ENCODE measurements at regions not wholly inside any gene's neighbourhood (a gene's known extent, or its start where the extent isn't known, plus 50 kb on each side); places are given as distances from the start of the nearest gene placed in this dataset.
"Not testable (repeated sequence)": the region's sequence is repeated elsewhere in the genome, so short reads cannot be mapped to it uniquely, and the experiment has no call there.

DNA sequence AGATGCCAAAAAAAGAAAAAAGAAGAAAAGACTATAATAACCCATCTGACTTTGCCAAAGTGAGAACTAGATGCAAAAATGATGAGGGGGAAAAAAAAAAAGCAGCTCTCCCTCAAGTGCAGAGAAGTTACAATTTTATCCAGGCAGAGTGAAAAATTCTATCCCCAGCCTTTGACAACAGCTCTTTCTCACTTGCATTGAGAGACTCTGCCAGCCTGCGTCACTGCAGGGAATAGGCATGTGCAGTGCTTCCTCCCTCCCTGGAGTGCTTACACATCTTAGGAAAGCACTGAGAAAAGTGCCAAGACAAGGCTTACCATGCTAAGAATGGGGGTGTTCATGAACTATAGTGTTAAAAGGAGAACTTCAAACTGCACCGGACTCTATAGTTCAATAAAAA is 418.6 kb upstream of the TYRP1 start:
- peaks cover 30% of the 10 kb centered on the region for H3K9me3 Mint-ChIP-seq
- no peaks in the 10 kb centered on the region for H3K36me3 Mint-ChIP-seq (ENCODE audit: low read depth)
- H3K4me1 Mint-ChIP-seq (ENCODE audit: low read depth), result no peaks in the 10 kb centered on the region
- no peak overlapping the region for H3K27ac Mint-ChIP-seq
- H3K4me3 Mint-ChIP-seq, result no peak overlapping the region
- no peaks in the 10 kb centered on the region for H3K27me3 Mint-ChIP-seq (ENCODE audit: low read depth)

GRCh38 chr9:12276505-12276904 is 416.7 kb upstream of the TYRP1 start:
- no peaks in the 10 kb centered on the region for H3K36me3 Mint-ChIP-seq (ENCODE audit: low read depth)
- no peak overlapping the region for H3K4me3 Mint-ChIP-seq
- peaks cover 31% of the 10 kb centered on the region for H3K9me3 Mint-ChIP-seq
- H3K4me1 Mint-ChIP-seq (ENCODE audit: low read depth), result no peaks in the 10 kb centered on the region
- H3K27me3 Mint-ChIP-seq (ENCODE audit: low read depth), result no peaks in the 10 kb centered on the region
- no peak overlapping the region for H3K27ac Mint-ChIP-seq

DNA sequence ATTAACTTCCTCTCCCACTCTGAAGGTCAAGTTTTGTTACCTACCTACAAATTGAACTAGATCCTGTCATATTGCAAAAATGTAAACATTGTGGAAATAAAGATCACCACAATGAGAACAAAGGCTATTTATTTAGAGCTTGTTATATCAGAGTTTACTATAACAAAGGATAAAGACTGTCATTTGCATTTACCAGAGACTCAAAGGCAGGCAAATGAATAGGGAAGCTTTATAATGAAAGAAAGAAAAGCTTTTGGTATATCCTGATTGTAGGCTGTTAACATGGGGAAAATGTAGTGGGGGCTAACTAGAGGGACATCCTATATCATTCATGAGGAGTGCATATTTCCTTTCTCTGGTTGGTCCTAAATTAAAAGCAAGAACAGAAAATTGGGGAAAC is 403.5 kb upstream of the TYRP1 start:
- no peaks in the 10 kb centered on the region for H3K4me1 Mint-ChIP-seq (ENCODE audit: low read depth)
- peaks cover 7% of the 10 kb centered on the region for H3K9me3 Mint-ChIP-seq
- no peak overlapping the region for H3K27ac Mint-ChIP-seq

GRCh38 chr9:12290166-12290869 is 402.9 kb upstream of the TYRP1 start:
- Mint-ChIP-seq H3K9me3 (peaks cover 7% of the 10 kb centered on the region), H3K36me3 (ENCODE audit: low read depth) (no peaks in the 10 kb centered on the region), H3K4me3 (no peak overlapping the region), H3K27ac (no peak overlapping the region), H3K27me3 (ENCODE audit: low read depth) (no peaks in the 10 kb centered on the region), H3K4me1 (ENCODE audit: low read depth) (no peaks in the 10 kb centered on the region)

More for the DNA sequence above, 403.5 kb upstream of the TYRP1 start:
- no peaks in the 10 kb centered on the region for H3K36me3 Mint-ChIP-seq (ENCODE audit: low read depth)
- no peak overlapping the region for H3K4me3 Mint-ChIP-seq
- H3K27me3 Mint-ChIP-seq (ENCODE audit: low read depth), result no peaks in the 10 kb centered on the region

DNA sequence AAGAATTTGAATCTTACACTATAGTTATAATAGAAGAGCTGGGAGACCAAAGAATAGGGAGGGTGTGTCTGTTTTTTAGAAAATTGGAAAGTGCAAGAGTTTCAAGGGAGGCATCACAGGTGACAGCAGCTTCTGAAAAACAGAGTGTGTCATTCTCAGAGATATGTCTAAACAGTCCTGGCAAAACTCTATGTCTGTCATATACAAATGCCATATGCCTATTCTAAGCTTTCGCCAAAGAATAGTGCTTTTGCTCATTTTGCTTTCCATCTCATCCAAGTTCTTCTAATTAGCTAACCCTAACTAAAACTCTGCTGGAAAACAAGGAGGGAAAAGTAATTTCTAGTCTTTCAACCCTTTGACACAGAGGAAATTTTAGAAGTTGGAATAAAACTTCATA is 388.0 kb upstream of the TYRP1 start:
- H3K4me3 Mint-ChIP-seq, result no peak overlapping the region
- H3K9me3 Mint-ChIP-seq, result peaks cover 15% of the 10 kb centered on the region
- no peaks in the 10 kb centered on the region for H3K4me1 Mint-ChIP-seq (ENCODE audit: low read depth)
- no peak overlapping the region for H3K27ac Mint-ChIP-seq
- no peaks in the 10 kb centered on the region for H3K27me3 Mint-ChIP-seq (ENCODE audit: low read depth)
- H3K36me3 Mint-ChIP-seq (ENCODE audit: low read depth), result no peaks in the 10 kb centered on the region

- no peaks in the 10 kb centered on the region for H3K4me1 Mint-ChIP-seq (ENCODE audit: low read depth)
- no peaks in the 10 kb centered on the region for H3K36me3 Mint-ChIP-seq (ENCODE audit: low read depth)
- H3K9me3 Mint-ChIP-seq, result peaks cover 39% of the 10 kb centered on the region
- H3K4me3 Mint-ChIP-seq, result no peak overlapping the region
- H3K27me3 Mint-ChIP-seq (ENCODE audit: low read depth), result no peaks in the 10 kb centered on the region
- H3K27ac Mint-ChIP-seq, result no peak overlapping the region
Observed at GRCh38 chr9:12314589-12314988, 378.6 kb upstream of the TYRP1 start.

DNA sequence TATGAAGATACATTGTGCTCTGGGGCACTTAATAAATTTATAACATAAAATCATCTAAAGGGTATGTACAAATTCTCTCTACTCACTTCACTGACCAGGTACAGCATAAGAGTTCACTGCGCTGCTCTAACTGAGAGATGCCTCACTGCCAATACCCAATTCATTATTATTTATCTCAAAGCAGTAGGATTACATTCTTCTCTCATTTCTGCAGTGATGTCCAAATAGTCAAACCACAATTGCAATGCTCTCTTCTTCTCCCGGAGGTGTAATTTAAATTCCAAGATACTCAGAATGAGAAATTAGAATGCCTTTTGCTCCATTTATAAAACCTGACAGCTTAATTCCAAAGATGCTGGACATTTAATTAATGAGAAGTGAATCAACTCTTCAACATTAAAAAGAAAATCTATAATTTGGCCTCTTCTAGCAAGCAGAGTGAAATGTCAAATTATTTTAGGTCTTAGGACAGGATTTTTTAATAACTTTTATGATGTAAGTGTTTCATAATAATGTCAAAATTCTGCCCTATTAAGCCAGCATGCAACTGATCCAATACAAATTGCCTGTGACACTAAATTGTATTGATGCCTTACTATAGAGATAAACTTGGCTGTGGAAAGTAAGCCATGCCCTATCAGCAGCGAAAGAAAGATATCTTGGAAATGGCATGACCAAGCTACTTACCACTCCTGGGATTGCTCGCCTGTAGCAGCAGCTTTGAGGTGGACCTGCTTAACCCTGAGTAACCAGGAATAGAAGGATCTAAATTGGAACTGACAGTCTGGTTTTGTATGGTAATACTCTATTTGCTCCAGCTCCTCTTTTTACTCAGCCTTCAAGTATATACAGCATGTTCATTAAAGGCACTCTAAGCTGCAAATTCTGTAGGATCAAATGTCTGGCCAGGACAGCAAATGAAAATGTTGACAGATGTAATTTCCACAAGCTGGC is 374.2 kb upstream of the TYRP1 start:
- H3K27ac Mint-ChIP-seq, result no peak overlapping the region

GRCh38 chr9:12329623-12329985 is 363.6 kb upstream of the TYRP1 start:
- H3K27ac Mint-ChIP-seq, result no peak overlapping the region
- no peaks in the 10 kb centered on the region for H3K36me3 Mint-ChIP-seq (ENCODE audit: low read depth)
- no peaks in the 10 kb centered on the region for H3K9me3 Mint-ChIP-seq
- H3K27me3 Mint-ChIP-seq (ENCODE audit: low read depth), result no peaks in the 10 kb centered on the region
- no peaks in the 10 kb centered on the region for H3K4me1 Mint-ChIP-seq (ENCODE audit: low read depth)
- H3K4me3 Mint-ChIP-seq, result no peak overlapping the region

More for the DNA sequence above, 374.2 kb upstream of the TYRP1 start:
- no peak overlapping the region for H3K4me3 Mint-ChIP-seq
- no peaks in the 10 kb centered on the region for H3K27me3 Mint-ChIP-seq (ENCODE audit: low read depth)
- H3K36me3 Mint-ChIP-seq (ENCODE audit: low read depth), result no peaks in the 10 kb centered on the region
- no peaks in the 10 kb centered on the region for H3K4me1 Mint-ChIP-seq (ENCODE audit: low read depth)
- peaks cover 14% of the 10 kb centered on the region for H3K9me3 Mint-ChIP-seq

- not testable (repeated sequence) for H3K27me3 Mint-ChIP-seq (ENCODE audit: low read depth); H3K27ac Mint-ChIP-seq; H3K4me3 Mint-ChIP-seq; H3K9me3 Mint-ChIP-seq; H3K4me1 Mint-ChIP-seq (ENCODE audit: low read depth); H3K36me3 Mint-ChIP-seq (ENCODE audit: low read depth)
Observed at GRCh38 chr9:12333966-12334365, 359.2 kb upstream of the TYRP1 start.

DNA sequence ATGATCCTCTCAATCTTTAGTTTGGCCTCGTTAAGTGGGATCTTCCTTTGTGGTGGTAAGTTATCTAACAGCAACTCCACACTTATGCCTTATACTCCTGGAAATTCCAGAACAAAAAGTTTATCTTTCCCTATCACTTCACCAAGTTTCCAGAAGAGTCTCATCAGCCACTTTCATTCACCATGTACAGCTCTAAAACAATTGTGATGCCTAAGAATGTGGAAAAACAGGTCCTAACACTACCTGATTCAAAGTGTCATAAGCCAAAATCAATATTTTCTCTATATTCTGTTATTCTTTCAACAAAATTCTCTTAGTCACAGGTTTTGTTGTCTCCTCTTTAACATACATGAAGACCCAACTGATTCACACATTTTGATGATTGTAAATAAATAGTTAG is 342.4 kb upstream of the TYRP1 start:
- H3K36me3 Mint-ChIP-seq (ENCODE audit: low read depth), result no peaks in the 10 kb centered on the region
- no peak overlapping the region for H3K27ac Mint-ChIP-seq
- H3K27me3 Mint-ChIP-seq (ENCODE audit: low read depth), result no peaks in the 10 kb centered on the region
- no peaks in the 10 kb centered on the region for H3K4me1 Mint-ChIP-seq (ENCODE audit: low read depth)
- no peak overlapping the region for H3K4me3 Mint-ChIP-seq
- H3K9me3 Mint-ChIP-seq, result peaks cover 17% of the 10 kb centered on the region

- no peak overlapping the region for H3K27ac Mint-ChIP-seq
- peaks cover 17% of the 10 kb centered on the region for H3K9me3 Mint-ChIP-seq
- no peak overlapping the region for H3K4me3 Mint-ChIP-seq
- no peaks in the 10 kb centered on the region for H3K4me1 Mint-ChIP-seq (ENCODE audit: low read depth)
- H3K36me3 Mint-ChIP-seq (ENCODE audit: low read depth), result no peaks in the 10 kb centered on the region
- no peaks in the 10 kb centered on the region for H3K27me3 Mint-ChIP-seq (ENCODE audit: low read depth)
Observed at GRCh38 chr9:12351293-12352044, 341.7 kb upstream of the TYRP1 start.

- Mint-ChIP-seq H3K4me3 (no peak overlapping the region), H3K27ac (no peak overlapping the region), H3K36me3 (ENCODE audit: low read depth) (no peaks in the 10 kb centered on the region), H3K9me3 (peaks cover 17% of the 10 kb centered on the region), H3K4me1 (ENCODE audit: low read depth) (no peaks in the 10 kb centered on the region), H3K27me3 (ENCODE audit: low read depth) (no peaks in the 10 kb centered on the region)
Observed at GRCh38 chr9:12352045-12352315, 341.2 kb upstream of the TYRP1 start.

DNA sequence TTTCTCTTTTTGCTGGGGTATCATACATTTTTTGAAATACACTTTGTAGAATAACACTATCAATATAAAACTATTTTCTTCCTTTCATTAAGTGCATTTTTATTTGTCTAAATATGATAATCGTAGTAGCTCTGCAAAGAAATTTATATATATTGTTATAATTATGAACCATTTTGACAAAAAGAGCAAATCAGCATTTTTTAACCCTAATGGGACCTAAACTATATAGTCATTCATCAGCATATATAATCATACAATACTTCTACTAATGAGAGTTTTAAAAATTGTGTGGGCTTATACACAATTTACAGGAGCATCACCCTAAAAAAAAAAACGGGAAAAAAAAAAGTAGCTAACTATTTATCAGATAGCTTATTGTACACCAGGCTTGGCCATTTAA is 329.7 kb upstream of the TYRP1 start:
- no peaks in the 10 kb centered on the region for H3K4me1 Mint-ChIP-seq (ENCODE audit: low read depth)
- H3K36me3 Mint-ChIP-seq (ENCODE audit: low read depth), result no peaks in the 10 kb centered on the region
- no peak overlapping the region for H3K4me3 Mint-ChIP-seq
- peaks cover 5% of the 10 kb centered on the region for H3K9me3 Mint-ChIP-seq
- no peaks in the 10 kb centered on the region for H3K27me3 Mint-ChIP-seq (ENCODE audit: low read depth)
- H3K27ac Mint-ChIP-seq, result no peak overlapping the region

GRCh38 chr9:12368569-12368968 is 324.6 kb upstream of the TYRP1 start:
- Mint-ChIP-seq H3K4me1 (ENCODE audit: low read depth) (no peaks in the 10 kb centered on the region), H3K27me3 (ENCODE audit: low read depth) (no peaks in the 10 kb centered on the region), H3K9me3 (peaks cover 13% of the 10 kb centered on the region), H3K36me3 (ENCODE audit: low read depth) (no peaks in the 10 kb centered on the region), H3K4me3 (no peak overlapping the region), H3K27ac (no peak overlapping the region)
